ENCODE measurements at regions not wholly inside any gene's neighbourhood (a gene's known extent, or its start where the extent isn't known, plus 50 kb on each side); places are given as distances from the start of the nearest gene placed in this dataset.

GRCh38 chr21:16425376-16425775 lies 695.6 kb downstream of the USP25 start:
- DNase-seq, result no peak
- no peaks in the 10 kb centered on the region for H3K36me3 ChIP-seq (ENCODE audit: insufficient read depth, low read length)
- CTCF ChIA-PET, result no interaction called here
- no peak overlapping the region for H3K4me3 ChIP-seq (ENCODE audit: low read length)
- H3K27ac ChIP-seq (ENCODE audit: low read depth, low read length), result no peak overlapping the region
- H3K4me1 ChIP-seq (ENCODE audit: insufficient read depth, low read length), result no peaks in the 10 kb centered on the region
- H3K9me3 Mint-ChIP-seq, result peaks cover 0 to 3% (median 2%) of the 10 kb centered on the region in 5 donors
- no peak overlapping the region for H3K27ac Mint-ChIP-seq
- H3K4me1 Mint-ChIP-seq, result no peaks in the 10 kb centered on the region
- H3K27me3 ChIP-seq (ENCODE audit: insufficient read depth, low read length, poor library complexity, severe bottlenecking), result no peaks in the 10 kb centered on the region
- POLR2A ChIA-PET, result no interaction called here
- no peaks in the 10 kb centered on the region for H3K36me3 Mint-ChIP-seq
- no peak overlapping the region for H3K4me3 Mint-ChIP-seq
- no peaks in the 10 kb centered on the region for H3K9me3 ChIP-seq (ENCODE audit: low read length)
- no peaks in the 10 kb centered on the region for H3K27me3 Mint-ChIP-seq

GRCh38 chr21:16426936-16427335 lies 697.2 kb downstream of the USP25 start:
- Histone ChIP-seq H3K27me3 (ENCODE audit: insufficient read depth, low read length, poor library complexity, severe bottlenecking) (no peaks in the 10 kb centered on the region), H3K27ac (ENCODE audit: low read depth, low read length) (no peak overlapping the region), H3K4me3 (ENCODE audit: low read length) (no peak overlapping the region), H3K9me3 (ENCODE audit: low read length) (no peaks in the 10 kb centered on the region), H3K4me1 (ENCODE audit: insufficient read depth, low read length) (no peaks in the 10 kb centered on the region), H3K36me3 (ENCODE audit: insufficient read depth, low read length) (no peaks in the 10 kb centered on the region)
- POLR2A ChIA-PET, result no interaction called here
- CTCF ChIA-PET, result no interaction called here
- no peaks in the 10 kb centered on the region for H3K36me3 Mint-ChIP-seq
- no peaks in the 10 kb centered on the region for H3K4me1 Mint-ChIP-seq
- H3K4me3 Mint-ChIP-seq, result no peak overlapping the region
- H3K27me3 Mint-ChIP-seq, result no peaks in the 10 kb centered on the region
- no peak for DNase-seq
- H3K27ac Mint-ChIP-seq, result no peak overlapping the region
- peaks cover 0 to 3% (median 2%) of the 10 kb centered on the region in 5 donors for H3K9me3 Mint-ChIP-seq

DNA sequence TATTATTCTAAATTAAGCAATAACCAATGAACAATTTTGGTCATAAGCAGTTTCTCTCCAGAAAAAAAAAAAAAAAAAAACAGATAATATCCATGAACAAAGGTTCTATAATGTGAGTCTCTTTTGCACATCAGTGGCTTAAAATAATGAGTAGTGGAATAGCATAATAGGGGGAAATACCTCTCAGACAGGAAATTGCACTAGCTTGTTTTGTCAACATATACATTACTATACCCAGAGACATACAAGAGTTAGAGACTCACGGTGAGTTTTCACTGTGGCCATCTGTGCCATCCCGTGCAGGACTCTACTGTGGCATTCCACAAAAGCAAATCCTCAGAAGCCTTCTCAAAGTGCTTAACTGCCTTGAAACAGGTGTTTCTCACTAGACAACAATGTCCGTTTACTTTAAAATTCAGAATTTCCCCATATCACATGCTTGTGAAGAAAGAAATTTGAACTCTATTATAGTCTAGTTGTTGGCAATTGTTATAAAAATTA lies 697.9 kb downstream of the USP25 start:
- Mint-ChIP-seq H3K9me3 (peaks cover 0 to 3% (median 2%) of the 10 kb centered on the region in 5 donors), H3K27me3 (no peaks in the 10 kb centered on the region), H3K4me3 (no peak overlapping the region), H3K27ac (no peak overlapping the region), H3K36me3 (no peaks in the 10 kb centered on the region), H3K4me1 (no peaks in the 10 kb centered on the region)
- no peaks in the 10 kb centered on the region for H3K4me1 ChIP-seq (ENCODE audit: insufficient read depth, low read length)
- no peaks in the 10 kb centered on the region for H3K27me3 ChIP-seq (ENCODE audit: insufficient read depth, low read length, poor library complexity, severe bottlenecking)
- no peak overlapping the region for H3K4me3 ChIP-seq (ENCODE audit: low read length)
- H3K36me3 ChIP-seq (ENCODE audit: insufficient read depth, low read length), result no peaks in the 10 kb centered on the region
- no peak overlapping the region for H3K27ac ChIP-seq (ENCODE audit: low read depth, low read length)
- no peak for DNase-seq
- H3K9me3 ChIP-seq (ENCODE audit: low read length), result no peaks in the 10 kb centered on the region
- CTCF ChIA-PET, result no interaction called here
- POLR2A ChIA-PET, result no interaction called here

DNA sequence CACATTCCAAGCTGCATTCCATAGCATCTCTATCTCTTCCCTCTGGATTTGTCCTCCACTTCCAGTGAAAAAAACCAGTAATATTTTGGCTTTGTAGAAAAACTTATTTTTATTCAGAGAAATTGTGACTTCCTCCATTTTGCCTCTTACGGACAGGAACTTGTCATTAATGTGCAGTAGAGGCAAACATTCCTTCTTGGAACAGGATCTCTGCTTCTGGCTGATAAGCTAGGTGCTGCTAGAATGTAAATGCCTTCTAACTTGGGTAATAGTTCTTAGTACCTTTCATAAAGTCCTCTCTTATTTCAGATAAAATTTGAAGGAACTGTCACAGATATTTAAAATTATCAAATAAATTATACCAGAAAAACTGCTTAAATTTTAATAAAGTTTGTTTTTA lies 707.8 kb downstream of the USP25 start:
- ChIA-PET POLR2A (no interaction called here), CTCF (no interaction called here)
- Histone ChIP-seq H3K4me1 (ENCODE audit: insufficient read depth, low read length) (no peaks in the 10 kb centered on the region), H3K27me3 (ENCODE audit: insufficient read depth, low read length, poor library complexity, severe bottlenecking) (no peaks in the 10 kb centered on the region), H3K4me3 (ENCODE audit: low read length) (no peak overlapping the region), H3K27ac (ENCODE audit: low read depth, low read length) (no peak overlapping the region), H3K36me3 (ENCODE audit: insufficient read depth, low read length) (no peaks in the 10 kb centered on the region), H3K9me3 (ENCODE audit: low read length) (no peaks in the 10 kb centered on the region)
- Mint-ChIP-seq H3K36me3 (no peaks in the 10 kb centered on the region), H3K27me3 (no peaks in the 10 kb centered on the region), H3K4me1 (no peaks in the 10 kb centered on the region), H3K27ac (no peak overlapping the region), H3K9me3 (peaks cover 0 to 4% (median 0%) of the 10 kb centered on the region in 5 donors), H3K4me3 (no peak overlapping the region)
- no peak for DNase-seq

DNA sequence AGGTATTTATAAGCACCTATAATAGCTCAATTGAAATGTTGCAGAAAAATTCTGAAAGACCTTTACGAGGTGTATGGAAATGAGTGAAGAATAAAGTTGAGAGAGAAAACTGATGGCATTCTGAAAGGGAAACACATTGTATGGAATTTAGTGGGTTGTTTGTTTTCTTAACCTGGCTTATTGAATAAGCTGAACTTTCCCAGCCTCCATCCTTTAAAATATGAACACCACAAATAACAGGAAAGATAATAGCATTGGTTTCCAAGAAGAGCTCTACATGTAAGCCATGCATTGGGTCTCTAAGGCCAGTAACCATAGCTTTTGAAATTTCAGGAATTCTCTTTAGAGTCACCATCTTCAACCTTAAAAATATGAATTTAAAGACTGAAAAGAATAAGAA lies 709.0 kb downstream of the USP25 start:
- Mint-ChIP-seq H3K4me1 (no peaks in the 10 kb centered on the region), H3K36me3 (no peaks in the 10 kb centered on the region), H3K27me3 (no peaks in the 10 kb centered on the region), H3K4me3 (no peak overlapping the region), H3K9me3 (peaks cover 0 to 4% (median 0%) of the 10 kb centered on the region in 5 donors), H3K27ac (no peak overlapping the region)
- no peak for DNase-seq
- ChIA-PET POLR2A (no interaction called here), CTCF (no interaction called here)
- no peaks in the 10 kb centered on the region for H3K36me3 ChIP-seq (ENCODE audit: insufficient read depth, low read length)
- H3K27me3 ChIP-seq (ENCODE audit: insufficient read depth, low read length, poor library complexity, severe bottlenecking), result no peaks in the 10 kb centered on the region
- H3K9me3 ChIP-seq (ENCODE audit: low read length), result no peaks in the 10 kb centered on the region
- no peak overlapping the region for H3K27ac ChIP-seq (ENCODE audit: low read depth, low read length)
- no peaks in the 10 kb centered on the region for H3K4me1 ChIP-seq (ENCODE audit: insufficient read depth, low read length)
- H3K4me3 ChIP-seq (ENCODE audit: low read length), result no peak overlapping the region

DNA sequence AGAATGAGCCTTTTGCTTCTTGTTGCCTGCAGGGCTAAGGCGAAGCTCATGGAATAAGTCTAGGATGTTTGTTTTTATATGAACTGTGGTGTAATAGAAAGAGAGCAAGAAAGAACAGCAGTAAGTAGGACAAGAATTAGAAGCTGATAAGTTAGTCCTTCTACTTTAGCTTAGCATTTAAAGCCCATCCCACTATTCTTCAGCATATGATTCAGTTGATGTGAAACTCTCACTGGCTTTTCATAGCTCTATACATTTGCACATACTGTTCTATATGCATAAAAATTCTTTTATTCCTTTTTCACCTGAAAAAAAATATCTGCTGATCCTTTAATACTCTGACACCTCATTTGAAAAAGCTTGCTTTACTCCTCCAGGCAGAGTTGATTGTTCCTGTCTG lies 712.0 kb downstream of the USP25 start:
- Histone ChIP-seq H3K4me1 (ENCODE audit: insufficient read depth, low read length) (no peaks in the 10 kb centered on the region), H3K36me3 (ENCODE audit: insufficient read depth, low read length) (no peaks in the 10 kb centered on the region), H3K27me3 (ENCODE audit: insufficient read depth, low read length, poor library complexity, severe bottlenecking) (no peaks in the 10 kb centered on the region), H3K9me3 (ENCODE audit: low read length) (no peaks in the 10 kb centered on the region), H3K4me3 (ENCODE audit: low read length) (no peak overlapping the region), H3K27ac (ENCODE audit: low read depth, low read length) (no peak overlapping the region)
- H3K36me3 Mint-ChIP-seq, result no peaks in the 10 kb centered on the region
- H3K4me1 Mint-ChIP-seq, result no peaks in the 10 kb centered on the region
- CTCF ChIA-PET, result no interaction called here
- DNase-seq, result no peak
- POLR2A ChIA-PET, result no interaction called here
- H3K4me3 Mint-ChIP-seq, result no peak overlapping the region
- peaks cover 0 to 12% (median 0%) of the 10 kb centered on the region in 5 donors for H3K9me3 Mint-ChIP-seq
- no peak overlapping the region for H3K27ac Mint-ChIP-seq
- H3K27me3 Mint-ChIP-seq, result no peaks in the 10 kb centered on the region

DNA sequence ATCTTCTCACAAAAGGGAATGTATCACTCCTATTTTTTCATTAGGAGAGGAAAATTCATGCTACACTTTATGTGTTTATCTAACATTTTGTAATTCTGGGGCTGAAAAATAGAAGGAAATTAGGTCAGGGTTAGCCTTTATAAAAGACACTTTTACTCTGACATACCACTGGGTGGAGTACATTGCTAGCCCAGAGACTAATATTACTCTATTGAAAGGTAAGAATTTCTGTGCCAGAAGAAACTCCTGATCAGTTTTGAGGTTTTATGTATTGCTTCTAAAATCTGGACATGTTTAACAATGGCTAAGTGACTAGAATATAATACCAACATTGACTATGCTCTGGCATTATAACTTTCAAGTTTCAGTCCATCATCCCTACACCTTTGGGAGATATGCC lies 724.6 kb downstream of the USP25 start:
- Mint-ChIP-seq H3K4me1 (no peaks in the 10 kb centered on the region), H3K27ac (no peak overlapping the region), H3K9me3 (peaks cover 3 to 11% (median 5%) of the 10 kb centered on the region in 5 donors), H3K4me3 (no peak overlapping the region), H3K36me3 (no peaks in the 10 kb centered on the region), H3K27me3 (no peaks in the 10 kb centered on the region)
- ChIA-PET CTCF (interaction anchor here (1.1 to 1.3 kb wide), 2 partner anchors 9 to 10 kb away, joined by 3 to 4 read pairs; no protein-coding TSS in a partner anchor), POLR2A (no interaction called here)
- no peaks in the 10 kb centered on the region for H3K9me3 ChIP-seq (ENCODE audit: low read length)
- H3K27me3 ChIP-seq (ENCODE audit: insufficient read depth, low read length, poor library complexity, severe bottlenecking), result no peaks in the 10 kb centered on the region
- DNase-seq, result no peak
- no peak overlapping the region for H3K4me3 ChIP-seq (ENCODE audit: low read length)
- no peaks in the 10 kb centered on the region for H3K4me1 ChIP-seq (ENCODE audit: insufficient read depth, low read length)
- no peaks in the 10 kb centered on the region for H3K36me3 ChIP-seq (ENCODE audit: insufficient read depth, low read length)
- no peak overlapping the region for H3K27ac ChIP-seq (ENCODE audit: low read depth, low read length)

DNA sequence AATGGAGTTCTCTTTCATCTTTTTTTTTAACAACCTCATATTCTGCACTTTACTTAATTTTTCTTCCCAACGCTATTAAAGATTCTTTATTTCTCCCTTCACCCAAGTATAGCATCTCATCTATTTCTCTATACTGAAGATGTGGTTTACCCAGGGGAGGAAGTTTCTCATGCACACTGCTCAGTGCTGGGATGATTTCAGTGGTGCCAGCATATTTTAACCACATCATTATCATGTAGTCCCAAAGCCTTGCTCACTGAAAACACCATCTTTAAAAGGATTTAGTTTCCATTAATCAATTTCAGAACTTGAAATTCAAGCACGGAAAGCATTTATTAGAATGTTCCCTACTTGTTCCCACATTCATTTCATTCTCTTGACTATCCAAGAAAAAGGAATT lies 725.7 kb downstream of the USP25 start:
- H3K4me3 Mint-ChIP-seq, result no peak overlapping the region
- POLR2A ChIA-PET, result no interaction called here
- no peaks in the 10 kb centered on the region for H3K4me1 ChIP-seq (ENCODE audit: insufficient read depth, low read length)
- H3K4me3 ChIP-seq (ENCODE audit: low read length), result no peak overlapping the region
- no peaks in the 10 kb centered on the region for H3K36me3 ChIP-seq (ENCODE audit: insufficient read depth, low read length)
- H3K9me3 Mint-ChIP-seq, result peaks cover 3 to 15% (median 5%) of the 10 kb centered on the region in 5 donors
- H3K36me3 Mint-ChIP-seq, result no peaks in the 10 kb centered on the region
- DNase-seq, result no peak
- H3K27ac Mint-ChIP-seq, result no peak overlapping the region
- H3K9me3 ChIP-seq (ENCODE audit: low read length), result no peaks in the 10 kb centered on the region
- no peaks in the 10 kb centered on the region for H3K27me3 Mint-ChIP-seq
- no peaks in the 10 kb centered on the region for H3K4me1 Mint-ChIP-seq
- no peak overlapping the region for H3K27ac ChIP-seq (ENCODE audit: low read depth, low read length)
- no peaks in the 10 kb centered on the region for H3K27me3 ChIP-seq (ENCODE audit: insufficient read depth, low read length, poor library complexity, severe bottlenecking)
- CTCF ChIA-PET, result interaction anchor here (1.1 to 1.3 kb wide), 2 partner anchors 9 to 10 kb away, joined by 3 to 4 read pairs; no protein-coding TSS in a partner anchor

DNA sequence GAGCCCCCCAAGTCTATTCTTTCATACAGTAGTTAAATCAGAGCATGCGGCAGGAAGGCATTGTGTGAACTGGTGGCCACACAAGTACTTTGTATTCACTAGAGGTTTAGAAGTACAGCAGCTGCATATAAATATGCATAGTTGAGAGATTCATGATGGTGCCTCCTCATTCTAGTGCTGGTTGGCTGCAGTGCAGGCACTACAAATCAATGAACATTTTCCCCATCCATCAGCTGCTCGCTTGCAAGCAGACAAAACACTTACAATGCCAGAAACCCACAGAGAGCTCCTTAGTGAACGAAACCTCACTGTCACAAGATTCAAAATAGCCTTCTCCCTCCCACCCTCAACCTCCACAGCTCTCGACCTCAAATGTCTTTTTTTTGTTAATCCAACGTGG lies 726.2 kb downstream of the USP25 start:
- H3K27me3 ChIP-seq (ENCODE audit: insufficient read depth, low read length, poor library complexity, severe bottlenecking), result no peaks in the 10 kb centered on the region
- H3K4me1 Mint-ChIP-seq, result no peaks in the 10 kb centered on the region
- ChIA-PET POLR2A (no interaction called here), CTCF (no interaction called here)
- no peak for DNase-seq
- H3K4me1 ChIP-seq (ENCODE audit: insufficient read depth, low read length), result no peaks in the 10 kb centered on the region
- H3K9me3 ChIP-seq (ENCODE audit: low read length), result no peaks in the 10 kb centered on the region
- no peak overlapping the region for H3K4me3 Mint-ChIP-seq
- no peak overlapping the region for H3K27ac Mint-ChIP-seq
- H3K36me3 ChIP-seq (ENCODE audit: insufficient read depth, low read length), result no peaks in the 10 kb centered on the region
- peaks cover 3 to 15% (median 5%) of the 10 kb centered on the region in 5 donors for H3K9me3 Mint-ChIP-seq
- H3K27ac ChIP-seq (ENCODE audit: low read depth, low read length), result no peak overlapping the region
- H3K4me3 ChIP-seq (ENCODE audit: low read length), result no peak overlapping the region
- no peaks in the 10 kb centered on the region for H3K36me3 Mint-ChIP-seq
- no peaks in the 10 kb centered on the region for H3K27me3 Mint-ChIP-seq

All from CD8-positive, alpha-beta memory T cell (primary cell).